Loucy (cell line): ENCODE measurements at regions not wholly inside any gene's neighbourhood (a gene's known extent, or its start where the extent isn't known, plus 50 kb on each side); places are given as distances from the start of the nearest gene placed in this dataset.

Source experiments
- H2AFZ ChIP-seq: fragments of 200-600 bp; sonication (generic); 2 replicates; pipeline ENCODE4 v1.6.0; 2016; ENCODE audit warnings: antibody characterized with exemption, mild to moderate bottlenecking, low read length, moderate library complexity
- H3F3A ChIP-seq: fragments of 200-600 bp; 2 replicates; pipeline ENCODE4 v1.6.0; 2016; ENCODE audit warnings: antibody characterized with exemption, low read depth, mild to moderate bottlenecking
- H3K27me3 ChIP-seq: fragments of 200-600 bp; sonication (generic); 2 replicates; pipeline ENCODE4 v1.6.1; 2014; ENCODE audit warnings: low read length, mild to moderate bottlenecking; ENCODE audit not compliant: insufficient read depth, poor library complexity, severe bottlenecking
- H3K36me3 ChIP-seq: fragments of 200-600 bp; sonication (generic); 2 replicates; pipeline ENCODE4 v1.6.1; 2016; ENCODE audit warnings: low read length; ENCODE audit not compliant: insufficient read depth
- H3K4me1 ChIP-seq: fragments of 200-600 bp; sonication (generic); 2 replicates; pipeline ENCODE4 v1.5.1; 2014; ENCODE audit warnings: low read length, mild to moderate bottlenecking; ENCODE audit not compliant: insufficient read depth, poor library complexity, severe bottlenecking
- H3K4me2 ChIP-seq: fragments of 200-600 bp; sonication (generic); 2 replicates; pipeline ENCODE4 v1.6.0; 2014; ENCODE audit warnings: antibody characterized with exemption, low read length, low read depth, mild to moderate bottlenecking; ENCODE audit not compliant: poor library complexity, severe bottlenecking
- H3K4me3 ChIP-seq: fragments of 200-600 bp; sonication (generic); 2 replicates; pipeline ENCODE4 v1.5.1; 2014; ENCODE audit warnings: low read length, mild to moderate bottlenecking, mixed read lengths; ENCODE audit not compliant: poor library complexity, severe bottlenecking
- H3K79me2 ChIP-seq: fragments of 200-600 bp; sonication (generic); 2 replicates; pipeline ENCODE4 v1.6.1; 2014; ENCODE audit warnings: low read length; ENCODE audit not compliant: insufficient read depth
- H3K9ac ChIP-seq: fragments of 200-600 bp; sonication (generic); 2 replicates; pipeline ENCODE4 v1.6.0; 2014; ENCODE audit warnings: mild to moderate bottlenecking, low read depth, low read length, moderate library complexity; ENCODE audit not compliant: poor library complexity, severe bottlenecking
- H3K9me2 ChIP-seq: fragments of 200-600 bp; sonication (generic); replicated peaks from 2 replicates; pipeline ENCODE4 v1.6.1; 2016; ENCODE audit warnings: low read depth, low read length, mixed read lengths
- H3K9me3 ChIP-seq: fragments of 200-600 bp; sonication (generic); 2 replicates; pipeline ENCODE4 v1.6.1; 2014; ENCODE audit warnings: mild to moderate bottlenecking, antibody characterized with exemption, low read length, low read depth; ENCODE audit not compliant: insufficient read depth
- H4K20me1 ChIP-seq: fragments of 200-600 bp; sonication (generic); 2 replicates; pipeline ENCODE4 v1.6.0; 2014; ENCODE audit warnings: antibody characterized with exemption, low read length, mild to moderate bottlenecking; ENCODE audit not compliant: insufficient read depth, poor library complexity, severe bottlenecking
- EZH2phosphoT487 ChIP-seq: fragments of 200-600 bp; IDR thresholded peaks from 2 replicates; pipeline ENCODE4 v1.6.1; 2018; ENCODE audit warnings: antibody characterized with exemption, mild to moderate bottlenecking, moderate library complexity, borderline replicate concordance
- TF ChIP-seq, protein P1 (sequence below): fragments of 200-600 bp; sonication (generic); conservative IDR thresholded peaks from 2 replicates; pipeline ENCODE4 v1.5.1; 2014; ENCODE audit warnings: mild to moderate bottlenecking, antibody characterized with exemption, low read length

DNA sequence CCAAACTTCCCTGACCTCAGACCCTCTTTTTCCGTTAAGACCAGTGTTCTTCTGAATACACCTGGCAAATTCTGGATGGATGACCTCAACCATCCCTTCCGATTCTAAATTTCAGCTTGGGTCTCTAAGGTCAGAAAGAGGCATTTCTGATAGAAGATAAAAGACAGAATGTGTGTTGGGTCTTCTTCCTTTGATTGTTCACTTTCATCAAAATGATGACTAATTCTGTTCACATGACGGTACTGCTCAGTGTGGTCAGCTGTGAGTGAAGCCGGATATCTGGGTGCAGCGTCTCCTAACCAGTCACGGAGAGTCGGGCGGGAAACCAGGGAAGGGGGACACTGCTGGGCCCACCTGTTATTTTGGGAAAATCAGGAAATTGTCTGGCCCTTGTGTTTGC lies 151.6 kb upstream of the NAV2 start:
- Histone ChIP-seq H3K4me1 (peaks cover 5% of the 10 kb centered on the region), H3K9ac (no peak overlapping the region), H3K79me2 (no peaks in the 10 kb centered on the region), H3K9me2 (no peaks in the 10 kb centered on the region), H3K4me3 (no peak overlapping the region), H3K36me3 (no peaks in the 10 kb centered on the region), H3K27me3 (no peaks in the 10 kb centered on the region), H3K4me2 (no peak overlapping the region), H3F3A (no peaks in the 10 kb centered on the region), H2AFZ (no peak overlapping the region), H3K9me3 (no peaks in the 10 kb centered on the region), H4K20me1 (no peaks in the 10 kb centered on the region)
- TF ChIP-seq, protein P1, sequence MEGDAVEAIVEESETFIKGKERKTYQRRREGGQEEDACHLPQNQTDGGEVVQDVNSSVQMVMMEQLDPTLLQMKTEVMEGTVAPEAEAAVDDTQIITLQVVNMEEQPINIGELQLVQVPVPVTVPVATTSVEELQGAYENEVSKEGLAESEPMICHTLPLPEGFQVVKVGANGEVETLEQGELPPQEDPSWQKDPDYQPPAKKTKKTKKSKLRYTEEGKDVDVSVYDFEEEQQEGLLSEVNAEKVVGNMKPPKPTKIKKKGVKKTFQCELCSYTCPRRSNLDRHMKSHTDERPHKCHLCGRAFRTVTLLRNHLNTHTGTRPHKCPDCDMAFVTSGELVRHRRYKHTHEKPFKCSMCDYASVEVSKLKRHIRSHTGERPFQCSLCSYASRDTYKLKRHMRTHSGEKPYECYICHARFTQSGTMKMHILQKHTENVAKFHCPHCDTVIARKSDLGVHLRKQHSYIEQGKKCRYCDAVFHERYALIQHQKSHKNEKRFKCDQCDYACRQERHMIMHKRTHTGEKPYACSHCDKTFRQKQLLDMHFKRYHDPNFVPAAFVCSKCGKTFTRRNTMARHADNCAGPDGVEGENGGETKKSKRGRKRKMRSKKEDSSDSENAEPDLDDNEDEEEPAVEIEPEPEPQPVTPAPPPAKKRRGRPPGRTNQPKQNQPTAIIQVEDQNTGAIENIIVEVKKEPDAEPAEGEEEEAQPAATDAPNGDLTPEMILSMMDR = no peak
- no peak for TF ChIP-seq EZH2phosphoT487

DNA sequence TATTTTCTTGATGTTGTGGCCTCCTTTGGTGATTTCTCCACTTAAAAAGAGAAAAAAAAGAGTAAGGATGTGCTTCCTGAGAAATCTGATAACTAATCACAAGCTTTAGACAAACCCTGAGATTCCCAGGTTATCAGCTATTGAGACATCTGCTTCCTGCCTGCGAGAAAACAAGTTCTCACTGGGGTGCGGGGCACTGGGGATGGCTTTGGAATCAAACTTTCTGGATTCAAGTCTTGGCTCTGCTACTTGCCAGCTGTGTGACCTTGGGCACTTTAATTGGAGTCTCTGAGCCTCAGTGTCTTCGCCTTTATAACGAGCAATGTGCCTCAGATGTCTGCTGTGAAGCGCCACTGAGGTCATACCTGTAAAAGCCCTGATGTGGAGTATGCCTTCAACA lies 152.5 kb upstream of the NAV2 start:
- H3K4me3 ChIP-seq = no peak overlapping the region
- H2AFZ ChIP-seq = no peak overlapping the region

DNA sequence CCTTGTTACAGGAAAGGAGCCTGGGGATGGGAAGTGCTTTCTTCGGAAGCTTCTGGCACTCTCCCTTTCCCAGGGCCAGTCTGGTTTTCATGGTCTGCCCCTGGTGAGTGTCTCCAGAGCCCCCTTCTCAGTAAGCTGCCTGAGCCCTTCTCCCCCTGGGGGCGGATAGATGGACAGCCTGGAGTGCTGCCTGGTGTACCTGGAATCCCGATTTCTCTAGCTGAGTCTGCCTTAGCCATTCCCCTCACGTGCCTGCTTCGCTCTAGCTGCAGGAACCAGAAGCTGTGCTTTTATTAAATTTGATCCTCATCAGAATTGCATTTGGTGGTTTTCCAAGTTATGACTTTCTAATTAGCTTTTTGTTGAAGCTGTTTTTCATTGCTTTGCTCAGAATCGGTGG lies 152.9 kb upstream of the NAV2 start:
- H3K9me3 ChIP-seq = no peaks in the 10 kb centered on the region

More for the DNA sequence above, 152.5 kb upstream of the NAV2 start:
- Histone ChIP-seq H3K27me3 (no peaks in the 10 kb centered on the region), H4K20me1 (no peaks in the 10 kb centered on the region), H3F3A (no peaks in the 10 kb centered on the region), H3K4me1 (peaks cover 5% of the 10 kb centered on the region), H3K9me2 (no peaks in the 10 kb centered on the region), H3K79me2 (no peaks in the 10 kb centered on the region), H3K9me3 (no peaks in the 10 kb centered on the region), H3K4me2 (no peak overlapping the region), H3K36me3 (no peaks in the 10 kb centered on the region), H3K9ac (no peak overlapping the region)
- TF ChIP-seq EZH2phosphoT487 = no peak
- TF ChIP-seq, protein P1 = no peak

More for the DNA sequence above, 152.9 kb upstream of the NAV2 start:
- Histone ChIP-seq H3K36me3 (no peaks in the 10 kb centered on the region), H3K4me3 (no peak overlapping the region), H4K20me1 (no peaks in the 10 kb centered on the region), H3K4me1 (peaks cover 5% of the 10 kb centered on the region), H3K4me2 (no peak overlapping the region), H3K9me2 (no peaks in the 10 kb centered on the region), H3F3A (no peaks in the 10 kb centered on the region), H3K9ac (no peak overlapping the region), H2AFZ (no peak overlapping the region), H3K79me2 (no peaks in the 10 kb centered on the region), H3K27me3 (no peaks in the 10 kb centered on the region)
- TF ChIP-seq, protein P1 = no peak
- no peak for TF ChIP-seq EZH2phosphoT487
